Loucy (cell line): ENCODE measurements at regions not wholly inside any gene's neighbourhood (a gene's known extent, or its start where the extent isn't known, plus 50 kb on each side); places are given as distances from the start of the nearest gene placed in this dataset.

Experiments
- EZH2phosphoT487 ChIP-seq: fragments of 200-600 bp; IDR thresholded peaks from 2 replicates; pipeline ENCODE4 v1.6.1; 2018; ENCODE audit warnings: antibody characterized with exemption, mild to moderate bottlenecking, moderate library complexity, borderline replicate concordance
- TF ChIP-seq, protein P1 (sequence below): fragments of 200-600 bp; sonication (generic); conservative IDR thresholded peaks from 2 replicates; pipeline ENCODE4 v1.5.1; 2014; ENCODE audit warnings: mild to moderate bottlenecking, antibody characterized with exemption, low read length

DNA sequence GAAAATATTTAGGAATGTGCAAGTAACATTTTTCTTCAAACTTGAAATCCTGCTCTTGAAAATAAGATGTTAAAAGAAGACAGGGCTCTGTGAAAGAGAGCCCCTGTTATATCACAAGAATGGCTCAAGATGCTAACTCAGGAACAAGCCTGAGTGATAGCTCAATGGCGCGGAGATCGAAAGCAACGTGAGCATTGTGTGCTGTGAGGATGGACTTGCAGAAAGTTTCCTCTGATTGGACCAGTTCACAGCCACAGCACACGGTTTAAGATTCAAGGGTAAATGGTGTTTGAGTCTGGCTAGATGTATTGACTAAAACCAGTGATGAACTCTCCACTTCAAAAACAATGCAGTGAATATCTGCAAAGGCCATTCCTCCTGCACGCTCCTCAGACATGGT, 2387.0 kb downstream of the MAT2B start:
- TF ChIP-seq, protein P1, sequence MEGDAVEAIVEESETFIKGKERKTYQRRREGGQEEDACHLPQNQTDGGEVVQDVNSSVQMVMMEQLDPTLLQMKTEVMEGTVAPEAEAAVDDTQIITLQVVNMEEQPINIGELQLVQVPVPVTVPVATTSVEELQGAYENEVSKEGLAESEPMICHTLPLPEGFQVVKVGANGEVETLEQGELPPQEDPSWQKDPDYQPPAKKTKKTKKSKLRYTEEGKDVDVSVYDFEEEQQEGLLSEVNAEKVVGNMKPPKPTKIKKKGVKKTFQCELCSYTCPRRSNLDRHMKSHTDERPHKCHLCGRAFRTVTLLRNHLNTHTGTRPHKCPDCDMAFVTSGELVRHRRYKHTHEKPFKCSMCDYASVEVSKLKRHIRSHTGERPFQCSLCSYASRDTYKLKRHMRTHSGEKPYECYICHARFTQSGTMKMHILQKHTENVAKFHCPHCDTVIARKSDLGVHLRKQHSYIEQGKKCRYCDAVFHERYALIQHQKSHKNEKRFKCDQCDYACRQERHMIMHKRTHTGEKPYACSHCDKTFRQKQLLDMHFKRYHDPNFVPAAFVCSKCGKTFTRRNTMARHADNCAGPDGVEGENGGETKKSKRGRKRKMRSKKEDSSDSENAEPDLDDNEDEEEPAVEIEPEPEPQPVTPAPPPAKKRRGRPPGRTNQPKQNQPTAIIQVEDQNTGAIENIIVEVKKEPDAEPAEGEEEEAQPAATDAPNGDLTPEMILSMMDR = no peak
- no peak for TF ChIP-seq EZH2phosphoT487
